ENCODE measurements at regions not wholly inside any gene's neighbourhood (a gene's known extent, or its start where the extent isn't known, plus 50 kb on each side); places are given as distances from the start of the nearest gene placed in this dataset.

- CTCF ChIA-PET, result no interaction called here
Observed at GRCh38 chr3:71879089-71879488, 94.1 kb upstream of the PROK2 start.

More at GRCh38 chr3:71879089-71879488, 94.1 kb upstream of the PROK2 start:
- dilution Hi-C loops (cut with HindIII; ENCODE audit: low sequenced_read_pairs, unreplicated experiment), result no loop called here
- no peak overlapping the region for H4K91ac ChIP-seq (ENCODE audit: insufficient read depth, low read depth, low read length)
- no peak overlapping the region for H3K9ac ChIP-seq (ENCODE audit: low read depth, low read length)
- H3K9me3 ChIP-seq (ENCODE audit: control insufficient read depth, insufficient read depth, low read length), result no peaks in the 10 kb centered on the region
- no peak overlapping the region for H3K4me3 ChIP-seq (ENCODE audit: insufficient read depth, low read depth, low read length)
- no TSS peak for BruUV-seq (replicated peaks)
- no peaks in the 10 kb centered on the region for H3K36me3 ChIP-seq (ENCODE audit: control insufficient read depth, insufficient read depth, low read length)
- no peak overlapping the region for H2BK5ac ChIP-seq (ENCODE audit: low read depth, low read length, poor library complexity, severe bottlenecking)
- DNase-seq (no peak), ATAC-seq (ENCODE audit: low read depth) (no peak)
- no peak overlapping the region for H3K4me2 ChIP-seq (ENCODE audit: low read depth, low read length)
- no peaks in the 10 kb centered on the region for H4K20me1 ChIP-seq (ENCODE audit: insufficient read depth, low read length)
- intact Hi-C loops (cut with micrococcal nuclease), result loop anchor here (5.0 kb wide), 1 partner anchor 568 kb away; the partner anchor contains the start of gene RYBP
- TF ChIP-seq RAD21 (IDR thresholded peaks at IDR 0.05; ENCODE audit: low read length) (0 out of 2 replicates have a peak, but pooled peaks have one; percentile 4), ELK1 (IDR thresholded peaks at IDR 0.05; ENCODE audit: borderline replicate concordance, low read depth, low read length) (no peak), RCOR1 (IDR thresholded peaks at IDR 0.05; ENCODE audit: insufficient replicate concordance, low read length) (no peak)
- H4K8ac ChIP-seq (ENCODE audit: low read depth in 2 of 2, low read length in 2 of 2), result no peak overlapping the region
- H2BK15ac ChIP-seq (ENCODE audit: low read depth, low read length), result no peak overlapping the region
- no peak overlapping the region for H2BK120ac ChIP-seq (ENCODE audit: low read depth, low read length)
- H3K4me1 ChIP-seq (ENCODE audit: control insufficient read depth, insufficient read depth, low read length), result no peaks in the 10 kb centered on the region
- no peak overlapping the region for H2AK5ac ChIP-seq (ENCODE audit: low read depth, low read length)
- no peak overlapping the region for H3K18ac ChIP-seq (ENCODE audit: low read depth, low read length)
- H2AFZ ChIP-seq (replicated peaks; ENCODE audit: low read length, poor library complexity), result no peak overlapping the region
- no peak overlapping the region for H2AK9ac ChIP-seq (replicated peaks; ENCODE audit: low read depth, low read length, poor library complexity)
- H3K14ac ChIP-seq (replicated peaks; ENCODE audit: low read depth, low read length), result no peak overlapping the region
- H3K79me1 ChIP-seq (ENCODE audit: low read depth in 1 of 2, low read length in 2 of 2), result no peaks in the 10 kb centered on the region
- H4K5ac ChIP-seq (ENCODE audit: low read depth, low read length), result no peak overlapping the region
- no peak overlapping the region for H2BK20ac ChIP-seq (ENCODE audit: low read depth, low read length)
- 40% methylated on average over 1 of the region's 9 CpGs; no CpG with 5 or more reads in 1 of the 2 experiments for WGBS, 2 experiments (ENCODE audit: extremely low coverage in 2 of 2, insufficient read length in 1 of 2)
- H3K4ac ChIP-seq (ENCODE audit: low read depth, low read length), result no peak overlapping the region
- POLR2A ChIA-PET (ENCODE audit: unreplicated experiment), result no interaction called here
- no peak overlapping the region for H3K23ac ChIP-seq (ENCODE audit: low read depth, low read length)
- H3K56ac ChIP-seq (ENCODE audit: extremely low read depth, insufficient read depth, low read length), result no peak overlapping the region
- in situ Hi-C loops (cut with MboI; ENCODE audit: low sequenced_read_pairs), result loop anchor here (25.0 kb wide), 1 partner anchor 1208 kb away; no protein-coding TSS in a partner anchor
- H3K27ac ChIP-seq (ENCODE audit: insufficient read depth, low read length), result no peak overlapping the region
- peaks cover 8% of the 10 kb centered on the region for H3K27me3 ChIP-seq (ENCODE audit: control insufficient read depth, insufficient read depth, low read length)
- no peaks in the 10 kb centered on the region for H3K9me1 ChIP-seq (ENCODE audit: insufficient read depth, low read length)

Measured in IMR-90 (cell line).